Esophagus muscularis mucosa (tissue), 3 donors: ENCODE measurements at regions not wholly inside any gene's neighbourhood (a gene's known extent, or its start where the extent isn't known, plus 50 kb on each side); places are given as distances from the start of the nearest gene placed in this dataset.

Experiments
- POLR2A ChIP-seq: fragments of 450-650 bp; IDR thresholded peaks from one replicate; pipeline ENCODE4 v1.6.1; 2017; ENCODE audit warnings: antibody characterized with exemption, moderate library complexity, mild to moderate bottlenecking, low read depth
- TF ChIP-seq, protein P1 (sequence below), 3 experiments: fragments of 200-600 bp in 2 of 3; fragments of 450-650 bp in 1 of 3; sonication (generic) in 2 of 3; IDR thresholded peaks; one replicate each; pipeline ENCODE4 v1.5.1; 2017 to 2019; ENCODE audit warnings: antibody characterized with exemption in 3 of 3, mild to moderate bottlenecking in 2 of 3, moderate library complexity in 1 of 3

DNA sequence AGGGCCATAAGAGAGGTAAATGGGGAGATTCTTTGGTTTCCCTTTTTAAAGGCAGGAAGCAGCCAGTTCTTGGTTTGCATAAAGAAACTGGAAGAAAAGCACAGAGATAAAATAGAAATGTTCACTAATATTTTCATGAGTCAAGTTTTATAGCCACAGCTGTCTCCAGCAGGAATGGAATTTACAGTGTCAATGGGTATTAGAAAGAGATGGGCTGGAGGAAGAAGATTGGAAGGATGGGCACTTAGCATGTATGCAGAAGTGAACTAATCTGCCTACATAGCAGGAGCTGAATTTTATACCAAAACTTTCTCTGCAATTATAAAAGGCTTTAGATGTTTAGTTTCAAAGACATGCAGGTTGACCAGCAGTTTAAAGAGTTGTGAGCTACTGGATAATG lies 521.9 kb upstream of the GOLIM4 start:
- TF ChIP-seq, protein P1, sequence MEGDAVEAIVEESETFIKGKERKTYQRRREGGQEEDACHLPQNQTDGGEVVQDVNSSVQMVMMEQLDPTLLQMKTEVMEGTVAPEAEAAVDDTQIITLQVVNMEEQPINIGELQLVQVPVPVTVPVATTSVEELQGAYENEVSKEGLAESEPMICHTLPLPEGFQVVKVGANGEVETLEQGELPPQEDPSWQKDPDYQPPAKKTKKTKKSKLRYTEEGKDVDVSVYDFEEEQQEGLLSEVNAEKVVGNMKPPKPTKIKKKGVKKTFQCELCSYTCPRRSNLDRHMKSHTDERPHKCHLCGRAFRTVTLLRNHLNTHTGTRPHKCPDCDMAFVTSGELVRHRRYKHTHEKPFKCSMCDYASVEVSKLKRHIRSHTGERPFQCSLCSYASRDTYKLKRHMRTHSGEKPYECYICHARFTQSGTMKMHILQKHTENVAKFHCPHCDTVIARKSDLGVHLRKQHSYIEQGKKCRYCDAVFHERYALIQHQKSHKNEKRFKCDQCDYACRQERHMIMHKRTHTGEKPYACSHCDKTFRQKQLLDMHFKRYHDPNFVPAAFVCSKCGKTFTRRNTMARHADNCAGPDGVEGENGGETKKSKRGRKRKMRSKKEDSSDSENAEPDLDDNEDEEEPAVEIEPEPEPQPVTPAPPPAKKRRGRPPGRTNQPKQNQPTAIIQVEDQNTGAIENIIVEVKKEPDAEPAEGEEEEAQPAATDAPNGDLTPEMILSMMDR (IDR thresholded peaks at IDR 0.05), result no peak
- no peak for TF ChIP-seq POLR2A
